H1 (cell line): ENCODE measurements at regions not wholly inside any gene's neighbourhood (a gene's known extent, or its start where the extent isn't known, plus 50 kb on each side); places are given as distances from the start of the nearest gene placed in this dataset.
A peak's percentile ranks its signal among the peaks of the same experiment; 100 is the strongest.

Experiments used
- CTCF ChIA-PET: fragments of 300-600 bp; sonication (Branson Sonifier 250); formaldehyde crosslinking; loops from one replicate; lab custom pipeline; 2021; ENCODE audit not compliant: partially characterized antibody; lab: Charles Lee
- POLR2A ChIA-PET: fragments of 300-600 bp; sonication (Branson Sonifier 250); formaldehyde crosslinking; loops from one replicate; lab custom pipeline; 2021; ENCODE audit warnings: inconsistent platforms; ENCODE audit not compliant: partially characterized antibody; lab: Charles Lee
- DNase-seq, 2 experiments: peaks; one replicate each; pipeline versions ENCODE4 v3.0.0 to v3.0.0-alpha.2; 2010 to 2022; ENCODE audit warnings: low spot score in 2 of 2, low read depth in 1 of 2, mixed read lengths in 1 of 2
- FAIRE-seq: peaks from 2 replicates; lab custom pipeline; 2011; peaks lifted over from hg19 to GRCh38; lab: Jason Lieb, UNC
- H2AFZ ChIP-seq: 2 replicates; pipeline ENCODE4 v1.8.1; 2012; ENCODE audit warnings: low read length, inconsistent platforms
- H2AK5ac ChIP-seq: 2 replicates; pipeline ENCODE4 v1.6.1; 2013; ENCODE audit warnings: low read depth, low read length
- H2BK120ac ChIP-seq: replicated peaks from 2 replicates; pipeline ENCODE3; 2013; ENCODE audit warnings: low read depth, low read length, inconsistent platforms
- H2BK12ac ChIP-seq: 2 replicates; pipeline ENCODE4 v1.6.1; 2013; ENCODE audit warnings: low read depth, low read length
- H2BK15ac ChIP-seq: 2 replicates; pipeline ENCODE4 v1.6.1; 2013; ENCODE audit warnings: low read length
- H2BK20ac ChIP-seq: 2 replicates; pipeline ENCODE4 v1.6.1; 2013; ENCODE audit warnings: low read length
- H2BK5ac ChIP-seq: 2 replicates; pipeline ENCODE4 v1.6.1; 2013; ENCODE audit warnings: low read depth, low read length
- H3K14ac ChIP-seq: 2 replicates; pipeline ENCODE4 v1.6.1; 2013; ENCODE audit warnings: inconsistent platforms; ENCODE audit not compliant: insufficient read length
- H3K18ac ChIP-seq: 2 replicates; pipeline ENCODE4 v1.6.1; 2013; ENCODE audit warnings: low read length; ENCODE audit errors: extremely low read depth
- H3K23ac ChIP-seq: 2 replicates; pipeline ENCODE4 v1.6.1; 2013; ENCODE audit warnings: inconsistent platforms; ENCODE audit not compliant: insufficient read length
- H3K23me2 ChIP-seq: 2 replicates; pipeline ENCODE4 v1.6.1; 2013; ENCODE audit warnings: low read depth, low read length
- H3K27ac ChIP-seq: 2 replicates; pipeline ENCODE4 v1.6.1; 2011; ENCODE audit warnings: low read depth, low read length, inconsistent platforms
- H3K27me3 ChIP-seq, 4 experiments: replicated peaks in 1 of 4; 1 replicate in 1 of 4; 2 replicates in 3 of 4; pipeline versions ENCODE4 v1.6.1 to v1.8.1; 2011 to 2013; ENCODE audit warnings: low read length in 3 of 4, mild to moderate bottlenecking in 3 of 4, inconsistent platforms in 2 of 4, mixed read lengths in 2 of 4, moderate library complexity in 1 of 4; ENCODE audit not compliant: control insufficient read depth in 3 of 4, insufficient read depth in 3 of 4; ENCODE audit errors: extremely low read depth in 1 of 4
- H3K36me3 ChIP-seq, 4 experiments: 2 replicates each; pipeline versions ENCODE4 v1.6.1 to v1.8.1; 2011 to 2013; ENCODE audit warnings: mild to moderate bottlenecking in 4 of 4, low read length in 3 of 4, moderate library complexity in 2 of 4, control low read depth in 1 of 4, inconsistent platforms in 1 of 4; ENCODE audit not compliant: insufficient read depth in 4 of 4, control insufficient read depth in 2 of 4
- H3K4ac ChIP-seq: replicated peaks from 2 replicates; pipeline ENCODE3; 2013; ENCODE audit warnings: low read length, low read depth, mixed read lengths, inconsistent platforms; ENCODE audit not compliant: insufficient read length
- H3K4me1 ChIP-seq, 4 experiments: replicated peaks in 1 of 4; 1 replicate in 1 of 4; 2 replicates in 3 of 4; pipeline versions ENCODE4 v1.6.1 to v1.8.1; 2011 to 2013; ENCODE audit warnings: low read length in 3 of 4, inconsistent platforms in 2 of 4, mixed read lengths in 1 of 4; ENCODE audit not compliant: insufficient read depth in 4 of 4, control insufficient read depth in 3 of 4
- H3K4me2 ChIP-seq, 2 experiments: 2 replicates each; pipeline versions ENCODE4 v1.6.1 to v1.8.1; 2011 to 2013; ENCODE audit warnings: low read depth in 2 of 2, low read length in 2 of 2, control low read depth in 1 of 2, inconsistent platforms in 1 of 2, mild to moderate bottlenecking in 1 of 2; ENCODE audit not compliant: insufficient read depth in 1 of 2
- H3K4me3 ChIP-seq, 4 experiments: fragments of 200-600, 300-600 bp in 1 of 4; sonication (generic), shearing (Covaris generic), sonication (Bioruptor Twin) in 1 of 4; 2 replicates each; pipeline versions ENCODE4 v1.5.1 to v1.8.1; 2011 to 2016; ENCODE audit warnings: low read length in 4 of 4, low read depth in 3 of 4, control low read depth in 2 of 4, inconsistent platforms in 2 of 4, mild to moderate bottlenecking in 2 of 4, mixed read lengths in 1 of 4, moderate library complexity in 1 of 4; ENCODE audit not compliant: insufficient read depth in 2 of 4; ENCODE audit errors: extremely low read depth in 1 of 4
- H3K56ac ChIP-seq: replicated peaks from 2 replicates; pipeline ENCODE3; 2013; ENCODE audit warnings: low read depth, mild to moderate bottlenecking, mixed read lengths, low read length, inconsistent platforms; ENCODE audit not compliant: insufficient read length
- H3K79me1 ChIP-seq: 2 replicates; pipeline ENCODE4 v1.6.1; 2013; ENCODE audit warnings: low read depth, low read length, control low read depth
- H3K79me2 ChIP-seq, 2 experiments: 2 replicates each; pipeline versions ENCODE4 v1.6.1 to v1.8.1; 2012 to 2013; ENCODE audit warnings: low read length in 2 of 2, mild to moderate bottlenecking in 2 of 2, inconsistent platforms in 1 of 2; ENCODE audit not compliant: insufficient read depth in 2 of 2, control insufficient read depth in 1 of 2
- H3K9ac ChIP-seq, 4 experiments: replicated peaks in 1 of 4; 1 replicate in 1 of 4; 2 replicates in 3 of 4; pipeline versions ENCODE4 v1.6.1 to v1.8.1; 2011 to 2013; ENCODE audit warnings: low read depth in 3 of 4, low read length in 3 of 4, control low read depth in 2 of 4, mild to moderate bottlenecking in 2 of 4, moderate library complexity in 2 of 4, inconsistent platforms in 1 of 4; ENCODE audit errors: extremely low read depth in 1 of 4
- H3K9me3 ChIP-seq, 2 experiments: 2 replicates each; pipeline versions ENCODE4 v1.6.1 to v1.8.1; 2012 to 2013; ENCODE audit warnings: mild to moderate bottlenecking in 2 of 2, moderate library complexity in 2 of 2, control low read depth in 1 of 2, inconsistent platforms in 1 of 2, low read depth in 1 of 2, low read length in 1 of 2, mixed read lengths in 1 of 2; ENCODE audit not compliant: insufficient read depth in 2 of 2
- H4K20me1 ChIP-seq, 2 experiments: replicated peaks in 1 of 2; 2 replicates each; pipeline versions ENCODE3 to v1.8.1; 2011 to 2013; ENCODE audit warnings: inconsistent platforms in 2 of 2, low read length in 2 of 2, mild to moderate bottlenecking in 1 of 2; ENCODE audit not compliant: insufficient read depth in 2 of 2, control insufficient read depth in 1 of 2
- H4K5ac ChIP-seq: 2 replicates; pipeline ENCODE4 v1.6.1; 2013; ENCODE audit warnings: low read length, low read depth, mixed read lengths, inconsistent platforms; ENCODE audit not compliant: insufficient read length
- H4K8ac ChIP-seq: 2 replicates; pipeline ENCODE4 v1.8.0; 2013; ENCODE audit warnings: mild to moderate bottlenecking, moderate library complexity, low read length, inconsistent platforms; ENCODE audit not compliant: insufficient read depth; ENCODE audit errors: extremely low read depth
- H4K91ac ChIP-seq: replicated peaks from 2 replicates; pipeline ENCODE3; 2013; ENCODE audit warnings: low read length, mixed read lengths, inconsistent platforms; ENCODE audit not compliant: insufficient read length
- CHD1 ChIP-seq: IDR thresholded peaks from 2 replicates; pipeline ENCODE4 v1.6.1; 2012; ENCODE audit warnings: low read depth, low read length, improper control_type of control experiment
- CTBP2 ChIP-seq: IDR thresholded peaks from 2 replicates; pipeline ENCODE4 v1.7.0; 2011; ENCODE audit warnings: borderline replicate concordance, mild to moderate bottlenecking, moderate library complexity, mixed read lengths, low read length; ENCODE audit not compliant: insufficient read depth, insufficient read length
- EGR1 ChIP-seq: IDR thresholded peaks from 2 replicates; pipeline ENCODE4 v1.6.1; 2011; ENCODE audit warnings: low read depth, low read length, borderline replicate concordance
- EZH2 ChIP-seq: fragments of 200-600 bp; sonication (generic); IDR thresholded peaks from 2 replicates; pipeline ENCODE4 v1.7.1; 2012; ENCODE audit warnings: low read depth, mild to moderate bottlenecking, moderate library complexity, low read length, inconsistent platforms; ENCODE audit not compliant: severe bottlenecking
- POLR2AphosphoS5 ChIP-seq: IDR thresholded peaks from 2 replicates; pipeline ENCODE4 v1.6.1; 2011; ENCODE audit warnings: low read depth, low read length
- RNF2 ChIP-seq: fragments of 200-900, 300-1000 bp; sonication (generic); IDR thresholded peaks from 2 replicates; pipeline ENCODE4 v1.7.1; 2016; ENCODE audit warnings: borderline replicate concordance, low read depth, mild to moderate bottlenecking, antibody characterized with exemption, low read length; ENCODE audit not compliant: poor library complexity, severe bottlenecking; ENCODE audit errors: missing control alignments
- WGBS, 2 experiments: shearing (Covaris generic) in 1 of 2; methylation state at CpG; one replicate each; pipeline versions ENCODE4 v1.1.6 to v1.1.7; 2013 to 2015; ENCODE audit warnings: low lambda C conversion rate in 2 of 2, mixed read lengths in 2 of 2, inconsistent platforms in 1 of 2, low coverage in 1 of 2, missing lambda C conversion rate in 1 of 2; ENCODE audit not compliant: insufficient replicate concordance in 2 of 2, insufficient coverage in 1 of 2, insufficient read length in 1 of 2; ENCODE audit errors: extremely low coverage in 1 of 2, missing lambda C conversion rate in 1 of 2; 5-methylcytosine and 5-hydroxymethylcytosine counted together

DNA sequence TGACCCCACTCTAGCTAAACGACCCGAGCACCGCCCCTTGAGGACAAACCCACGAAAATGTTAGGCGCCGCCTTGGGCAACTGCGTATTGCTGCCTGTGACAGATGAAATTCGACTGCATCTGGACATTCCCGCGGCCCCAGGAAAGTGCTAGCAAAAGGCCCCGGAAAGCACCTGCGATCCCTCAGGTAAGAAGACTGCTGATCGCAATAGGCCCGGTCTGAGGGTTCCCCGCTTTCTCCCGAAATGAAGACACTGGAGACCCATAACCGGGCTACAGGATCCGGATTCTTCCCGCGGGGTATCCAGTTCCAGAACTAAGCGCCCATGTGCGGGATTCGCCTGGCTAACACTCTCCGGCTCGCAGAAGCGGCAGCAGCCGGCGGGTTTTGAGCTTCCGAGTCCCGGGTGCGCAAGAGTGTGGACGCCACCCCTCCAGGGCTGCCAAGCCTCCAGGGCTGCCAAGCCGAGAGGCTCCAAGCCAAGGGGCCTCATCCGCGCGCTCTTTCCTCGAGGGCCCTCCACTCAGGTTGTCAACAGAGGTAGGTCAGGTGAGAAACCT lies 157.9 kb upstream of the NBPF11 start:
- Histone ChIP-seq H2BK12ac (no peak overlapping the region), H3K4me3 (peak overlapping the region; percentile 32 to 78 (median 74)), H2BK5ac (no peak overlapping the region), H3K18ac (no peak overlapping the region), H3K36me3 (no peaks in the 10 kb centered on the region), H2AFZ (no peak overlapping the region; the same call in 1 of the 2 replicates), H4K20me1 (no peaks in the 10 kb centered on the region), H2BK20ac (no peak overlapping the region), H3K79me1 (no peaks in the 10 kb centered on the region), H3K4me1 (no peaks in the 10 kb centered on the region), H3K79me2 (no peaks in the 10 kb centered on the region), H3K9me3 (no peaks in the 10 kb centered on the region), H3K9ac (no peak overlapping the region), H3K23ac (no peak overlapping the region), H2BK120ac (no peak overlapping the region), H3K23me2 (peaks cover 3% of the 10 kb centered on the region; the same call in 1 of the 2 replicates), H3K4ac (no peak overlapping the region), H4K8ac (no peak overlapping the region), H3K4me2 (peak overlapping the region; percentile 69 to 86), H3K56ac (no peak overlapping the region), H3K27ac (no peak overlapping the region), H2AK5ac (no peak overlapping the region), H3K27me3 (peaks cover 9 to 39% (median 24%) of the 10 kb centered on the region in 4 experiments), H3K14ac (no peak overlapping the region), H4K91ac (no peak overlapping the region), H4K5ac (no peak overlapping the region), H2BK15ac (no peak overlapping the region)
- ChIA-PET CTCF (no interaction called here), POLR2A (interaction anchor here (1.6 to 3.2 kb wide), 3 partner anchors 8 to 46 kb away, joined by 12 to 15 read pairs (median 14); no protein-coding TSS in a partner anchor)
- 1% methylated on average over 37 of the region's 37 CpGs; no CpG with 5 or more reads in 1 of the 2 experiments for WGBS, 2 experiments
- FAIRE-seq (no peak), DNase-seq (peak in 1 of 2 experiments; percentile 70)
- TF ChIP-seq EGR1 = no peak
- TF ChIP-seq RNF2 = peak; percentile 49
- no peak for TF ChIP-seq CHD1
- no peak for TF ChIP-seq CTBP2
- TF ChIP-seq EZH2 = peak; percentile 65
- TF ChIP-seq POLR2AphosphoS5 = no peak
